ENCODE measurements at regions not wholly inside any gene's neighbourhood (a gene's known extent, or its start where the extent isn't known, plus 50 kb on each side); places are given as distances from the start of the nearest gene placed in this dataset.

GRCh38 chr13:50615234-50615633, 228.3 kb downstream of the DLEU7 start:
- TF ChIP-seq RARB (CRISPR knock-in tag; IDR thresholded peaks at IDR 0.05) (no peak), ZC3H10 (CRISPR knock-in tag; IDR thresholded peaks at IDR 0.05) (no peak), ZFP30 (CRISPR knock-in tag; IDR thresholded peaks at IDR 0.05) (no peak), ESRRG (CRISPR knock-in tag; IDR thresholded peaks at IDR 0.05) (no peak), ZNF8 (CRISPR knock-in tag; IDR thresholded peaks at IDR 0.05) (no peak), ARNTL (CRISPR knock-in tag; IDR thresholded peaks at IDR 0.05; ENCODE audit: borderline replicate concordance, low read depth) (no peak), PATZ1 (CRISPR knock-in tag; IDR thresholded peaks at IDR 0.05; ENCODE audit: borderline replicate concordance) (no peak), PPARA (CRISPR knock-in tag; IDR thresholded peaks at IDR 0.05; ENCODE audit: borderline replicate concordance) (no peak), TOX (CRISPR knock-in tag; IDR thresholded peaks at IDR 0.05; ENCODE audit: borderline replicate concordance) (no peak), BACH2 (CRISPR knock-in tag; IDR thresholded peaks at IDR 0.05; ENCODE audit: borderline replicate concordance) (no peak), ISL1 (CRISPR knock-in tag; IDR thresholded peaks at IDR 0.05) (no peak)
- TF ChIP-seq, protein P1, sequence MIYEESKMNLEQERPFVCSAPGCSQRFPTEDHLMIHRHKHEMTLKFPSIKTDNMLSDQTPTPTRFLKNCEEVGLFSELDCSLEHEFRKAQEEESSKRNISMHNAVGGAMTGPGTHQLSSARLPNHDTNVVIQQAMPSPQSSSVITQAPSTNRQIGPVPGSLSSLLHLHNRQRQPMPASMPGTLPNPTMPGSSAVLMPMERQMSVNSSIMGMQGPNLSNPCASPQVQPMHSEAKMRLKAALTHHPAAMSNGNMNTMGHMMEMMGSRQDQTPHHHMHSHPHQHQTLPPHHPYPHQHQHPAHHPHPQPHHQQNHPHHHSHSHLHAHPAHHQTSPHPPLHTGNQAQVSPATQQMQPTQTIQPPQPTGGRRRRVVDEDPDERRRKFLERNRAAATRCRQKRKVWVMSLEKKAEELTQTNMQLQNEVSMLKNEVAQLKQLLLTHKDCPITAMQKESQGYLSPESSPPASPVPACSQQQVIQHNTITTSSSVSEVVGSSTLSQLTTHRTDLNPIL (CRISPR knock-in tag; IDR thresholded peaks at IDR 0.05; ENCODE audit: low read depth): no peak
- TF ChIP-seq, protein P2, sequence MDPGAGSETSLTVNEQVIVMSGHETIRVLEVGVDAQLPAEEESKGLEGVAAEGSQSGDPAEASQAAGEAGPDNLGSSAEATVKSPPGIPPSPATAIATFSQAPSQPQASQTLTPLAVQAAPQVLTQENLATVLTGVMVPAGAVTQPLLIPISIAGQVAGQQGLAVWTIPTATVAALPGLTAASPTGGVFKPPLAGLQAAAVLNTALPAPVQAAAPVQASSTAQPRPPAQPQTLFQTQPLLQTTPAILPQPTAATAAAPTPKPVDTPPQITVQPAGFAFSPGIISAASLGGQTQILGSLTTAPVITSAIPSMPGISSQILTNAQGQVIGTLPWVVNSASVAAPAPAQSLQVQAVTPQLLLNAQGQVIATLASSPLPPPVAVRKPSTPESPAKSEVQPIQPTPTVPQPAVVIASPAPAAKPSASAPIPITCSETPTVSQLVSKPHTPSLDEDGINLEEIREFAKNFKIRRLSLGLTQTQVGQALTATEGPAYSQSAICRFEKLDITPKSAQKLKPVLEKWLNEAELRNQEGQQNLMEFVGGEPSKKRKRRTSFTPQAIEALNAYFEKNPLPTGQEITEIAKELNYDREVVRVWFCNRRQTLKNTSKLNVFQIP (CRISPR knock-in tag; IDR thresholded peaks at IDR 0.05; ENCODE audit: borderline replicate concordance, low read depth): no peak

Measured in SK-N-SH treated with all-trans-retinoic acid at 6 μM for 48 hours (cell line).